Gastroesophageal sphincter (tissue), 4 donors: ENCODE measurements at regions not wholly inside any gene's neighbourhood (a gene's known extent, or its start where the extent isn't known, plus 50 kb on each side); places are given as distances from the start of the nearest gene placed in this dataset.

ENCODE experiments used
- ATAC-seq: fragments of 150-250 bp; one replicate; pipeline ENCODE4 v1.9.1; 2016; ENCODE audit warnings: mild to moderate bottlenecking, moderate library complexity
- H3K27ac ChIP-seq, 4 donors: fragments of 200-600 bp; sonication (generic) in 3 of 4; 1 replicate in 3 of 4; 2 replicates in 1 of 4; pipeline ENCODE4 v1.5.1; 2016 to 2019
- H3K27me3 ChIP-seq: fragments of 200-600 bp; sonication (generic); one replicate; pipeline ENCODE4 v1.5.1; 2019
- H3K36me3 ChIP-seq, 2 donors: fragments of 200-600 bp; sonication (generic); one replicate each; pipeline ENCODE4 v1.5.1; 2019; ENCODE audit warnings: control low read depth in 1 of 2
- H3K4me1 ChIP-seq, 3 donors: fragments of 200-600 bp; sonication (generic); 1 replicate in 2 of 3; 2 replicates in 1 of 3; pipeline ENCODE4 v1.5.1; 2016 to 2019; ENCODE audit warnings: control low read depth in 2 of 3
- H3K4me3 ChIP-seq, 2 donors: fragments of 200-600 bp; sonication (generic); one replicate each; pipeline ENCODE4 v1.5.1; 2019; ENCODE audit warnings: mild to moderate bottlenecking in 1 of 2, moderate library complexity in 1 of 2
- H3K9me3 ChIP-seq, 3 donors: fragments of 200-600 bp; sonication (generic); one replicate each; pipeline ENCODE4 v1.5.1; 2017 to 2019; ENCODE audit warnings: control low read depth in 2 of 3
- CTCF ChIP-seq, 4 experiments: fragments of 200-600 bp in 2 of 4; fragments of 450-650 bp in 2 of 4; sonication (generic) in 1 of 4; IDR thresholded peaks; one replicate each; pipeline ENCODE4 v1.5.1; 2017 to 2019; ENCODE audit warnings: antibody characterized with exemption in 4 of 4, mild to moderate bottlenecking in 2 of 4, moderate library complexity in 2 of 4
- EP300 ChIP-seq: sonication (generic); formaldehyde crosslinking; IDR thresholded peaks from one replicate; pipeline ENCODE4 v1.6.1; 2017; ENCODE audit warnings: antibody characterized with exemption, mild to moderate bottlenecking
- POLR2A ChIP-seq, 2 donors: fragments of 450-650 bp; IDR thresholded peaks; one replicate each; pipeline ENCODE4 v1.6.1; 2017; ENCODE audit warnings: antibody characterized with exemption in 2 of 2, mild to moderate bottlenecking in 2 of 2, moderate library complexity in 1 of 2
- POLR2AphosphoS5 ChIP-seq: sonication (generic); formaldehyde crosslinking; IDR thresholded peaks from one replicate; pipeline ENCODE4 v1.6.1; 2017; ENCODE audit warnings: antibody characterized with exemption
- whole genome bisulfite sequencing, 2 donors: methylation state at CpG; one replicate each; pipeline ENCODE4 v1.1.5; 2018; ENCODE audit warnings: low coverage in 1 of 2; 5-methylcytosine and 5-hydroxymethylcytosine counted together

- Histone ChIP-seq H3K27me3 (no peaks in the 10 kb centered on the region), H3K27ac (no peak overlapping the region), H3K4me1 (no peaks in the 10 kb centered on the region), H3K36me3 (no peaks in the 10 kb centered on the region), H3K4me3 (no peak overlapping the region), H3K9me3 (no peaks in the 10 kb centered on the region)
- WGBS, 2 donors, result 87 to 98% methylated on average over 3 of the region's 3 CpGs
- no peak for TF ChIP-seq CTCF (IDR thresholded peaks at IDR 0.05)
- no peak for TF ChIP-seq POLR2AphosphoS5
- no peak for TF ChIP-seq EP300
- no peak for TF ChIP-seq POLR2A (IDR thresholded peaks at IDR 0.05)
- no peak for ATAC-seq
These were observed 151.9 kb upstream of the TANK start for GRCh38 chr2:161008311-161008710.

- Histone ChIP-seq H3K4me3 (no peak overlapping the region), H3K36me3 (no peaks in the 10 kb centered on the region), H3K4me1 (no peaks in the 10 kb centered on the region), H3K9me3 (peaks cover 0 to 7% (median 0%) of the 10 kb centered on the region in 3 donors), H3K27me3 (no peaks in the 10 kb centered on the region), H3K27ac (no peak overlapping the region)
- ATAC-seq, result no peak
- 50% methylated on average over 2 of the region's 7 CpGs; no CpG with 5 or more reads in 1 of the 2 donors for WGBS, 2 donors
- TF ChIP-seq CTCF (IDR thresholded peaks at IDR 0.05) (no peak), POLR2AphosphoS5 (no peak), POLR2A (IDR thresholded peaks at IDR 0.05) (no peak), EP300 (no peak)
These were observed 149.7 kb upstream of the TANK start for GRCh38 chr2:161010503-161011015.

GRCh38 chr2:161017780-161018470 lies 142.3 kb upstream of the TANK start:
- Histone ChIP-seq H3K4me1 (no peaks in the 10 kb centered on the region), H3K36me3 (no peaks in the 10 kb centered on the region), H3K27ac (no peak overlapping the region), H3K4me3 (no peak overlapping the region), H3K9me3 (peaks cover 0 to 7% (median 0%) of the 10 kb centered on the region in 3 donors), H3K27me3 (no peaks in the 10 kb centered on the region)
- no peak for ATAC-seq
- 0 to 62% methylated on average over 1 to 3 of the region's 3 CpGs for WGBS, 2 donors
- TF ChIP-seq POLR2A (IDR thresholded peaks at IDR 0.05) (no peak), CTCF (IDR thresholded peaks at IDR 0.05) (no peak), EP300 (no peak), POLR2AphosphoS5 (no peak)

GRCh38 chr2:161019311-161019710 lies 140.9 kb upstream of the TANK start:
- TF ChIP-seq POLR2A (IDR thresholded peaks at IDR 0.05) (no peak), CTCF (IDR thresholded peaks at IDR 0.05) (no peak), EP300 (no peak), POLR2AphosphoS5 (no peak)
- no peak overlapping the region for H3K27ac ChIP-seq
- H3K4me3 ChIP-seq, result no peak overlapping the region
- peaks cover 0 to 7% (median 0%) of the 10 kb centered on the region in 3 donors for H3K9me3 ChIP-seq
- 79 to 89% methylated on average over 5 of the region's 5 CpGs for WGBS, 2 donors
- no peaks in the 10 kb centered on the region for H3K36me3 ChIP-seq
- ATAC-seq, result no peak
- H3K4me1 ChIP-seq, result no peaks in the 10 kb centered on the region
- H3K27me3 ChIP-seq, result no peaks in the 10 kb centered on the region

- no peak overlapping the region for H3K4me3 ChIP-seq
- no peaks in the 10 kb centered on the region for H3K4me1 ChIP-seq
- no peaks in the 10 kb centered on the region for H3K36me3 ChIP-seq
- ATAC-seq, result no peak
- no peak overlapping the region for H3K27ac ChIP-seq
- WGBS, 2 donors, result 83 to 100% methylated on average over 2 of the region's 2 CpGs
- no peaks in the 10 kb centered on the region for H3K9me3 ChIP-seq
- H3K27me3 ChIP-seq, result no peaks in the 10 kb centered on the region
- no peak for TF ChIP-seq EP300
- no peak for TF ChIP-seq POLR2A (IDR thresholded peaks at IDR 0.05)
- TF ChIP-seq POLR2AphosphoS5, result no peak
- no peak for TF ChIP-seq CTCF (IDR thresholded peaks at IDR 0.05)
These were observed 139.8 kb upstream of the TANK start for GRCh38 chr2:161020437-161020836.
